ENCODE measurements at regions not wholly inside any gene's neighbourhood (a gene's known extent, or its start where the extent isn't known, plus 50 kb on each side); places are given as distances from the start of the nearest gene placed in this dataset.

- no peak overlapping the region for H2AFZ ChIP-seq (ENCODE audit: low read depth, low read length)
- CTCF ChIA-PET (ENCODE audit: low intra/inter-chr PET ratio) = no interaction called here
Measured at GRCh38 chr7:33742999-33743587, 162.2 kb upstream of the BMPER start.

More at GRCh38 chr7:33742999-33743587, 162.2 kb upstream of the BMPER start:
- H3K79me2 ChIP-seq (ENCODE audit: control insufficient read depth, insufficient read depth, low read length) = no peaks in the 10 kb centered on the region
- H4K20me1 ChIP-seq (replicated peaks; ENCODE audit: control insufficient read depth, insufficient read depth, low read length) = no peaks in the 10 kb centered on the region
- H3K4me3 ChIP-seq = no peak overlapping the region
- FAIRE-seq (no peak), ATAC-seq (no peak), DNase-seq (ENCODE audit: extremely low read depth in 1 of 4, low spot score in 3 of 4) (no peak)
- POLR2A ChIA-PET = no interaction called here
- 0% methylated on average over 4 of the region's 4 CpGs for WGBS (ENCODE audit: insufficient coverage, low coverage, missing lambda C conversion rate)
- intact Hi-C loops (cut with micrococcal nuclease) (loop anchor here (5.0 to 10.0 kb wide), 2 partner anchors 501 to 558 kb away; no protein-coding TSS in a partner anchor), in situ Hi-C loops (cut with MboI) (no loop called here)
- no peak overlapping the region for H3K27ac ChIP-seq (ENCODE audit: extremely low read depth, low read depth, low read length)
- no peak for TF ChIP-seq HBP1 (CRISPR knock-in tag; IDR thresholded peaks at IDR 0.05)
- no peak for TF ChIP-seq ETV6 (IDR thresholded peaks at IDR 0.05; ENCODE audit: borderline replicate concordance in 1 of 2, low read depth in 2 of 2, low read length in 1 of 2)
- TF ChIP-seq ETV6 (CRISPR knock-in tag; IDR thresholded peaks at IDR 0.05; ENCODE audit: borderline replicate concordance) = no peak
- no peaks in the 10 kb centered on the region for H3K4me1 ChIP-seq (replicated peaks in 1 of 2; ENCODE audit: control insufficient read depth in 2 of 2, insufficient read depth in 2 of 2, low read length in 2 of 2)
- H3K36me3 ChIP-seq (ENCODE audit: control insufficient read depth, insufficient read depth, low read length) = no peaks in the 10 kb centered on the region
- H3K27me3 ChIP-seq (ENCODE audit: control insufficient read depth in 2 of 2, insufficient read depth in 2 of 2, low read length in 2 of 2) = no peaks in the 10 kb centered on the region
- no peak overlapping the region for H3K4me2 ChIP-seq (ENCODE audit: insufficient read depth, low read length)
- H3K9me3 ChIP-seq (replicated peaks; ENCODE audit: control insufficient read depth, insufficient read depth, low read depth, low read length) = no peaks in the 10 kb centered on the region
- no peak overlapping the region for H3K9ac ChIP-seq (ENCODE audit: insufficient read depth in 1 of 2, low read depth in 2 of 2, low read length in 2 of 2)
- H3K9me1 ChIP-seq (ENCODE audit: control insufficient read depth, insufficient read depth, low read length) = no peaks in the 10 kb centered on the region
- BruUV-seq (replicated peaks) = no TSS peak
